Activated CD4-positive, alpha-beta T cell treated with anti-CD3 and anti-CD28 coated beads for 4 hours (primary cell): ENCODE measurements at regions not wholly inside any gene's neighbourhood (a gene's known extent, or its start where the extent isn't known, plus 50 kb on each side); places are given as distances from the start of the nearest gene placed in this dataset.

ENCODE experiments used
- DNase-seq, 2 donors: peaks; one replicate each; pipeline ENCODE4 v3.0.0-alpha.2; 2020

DNA sequence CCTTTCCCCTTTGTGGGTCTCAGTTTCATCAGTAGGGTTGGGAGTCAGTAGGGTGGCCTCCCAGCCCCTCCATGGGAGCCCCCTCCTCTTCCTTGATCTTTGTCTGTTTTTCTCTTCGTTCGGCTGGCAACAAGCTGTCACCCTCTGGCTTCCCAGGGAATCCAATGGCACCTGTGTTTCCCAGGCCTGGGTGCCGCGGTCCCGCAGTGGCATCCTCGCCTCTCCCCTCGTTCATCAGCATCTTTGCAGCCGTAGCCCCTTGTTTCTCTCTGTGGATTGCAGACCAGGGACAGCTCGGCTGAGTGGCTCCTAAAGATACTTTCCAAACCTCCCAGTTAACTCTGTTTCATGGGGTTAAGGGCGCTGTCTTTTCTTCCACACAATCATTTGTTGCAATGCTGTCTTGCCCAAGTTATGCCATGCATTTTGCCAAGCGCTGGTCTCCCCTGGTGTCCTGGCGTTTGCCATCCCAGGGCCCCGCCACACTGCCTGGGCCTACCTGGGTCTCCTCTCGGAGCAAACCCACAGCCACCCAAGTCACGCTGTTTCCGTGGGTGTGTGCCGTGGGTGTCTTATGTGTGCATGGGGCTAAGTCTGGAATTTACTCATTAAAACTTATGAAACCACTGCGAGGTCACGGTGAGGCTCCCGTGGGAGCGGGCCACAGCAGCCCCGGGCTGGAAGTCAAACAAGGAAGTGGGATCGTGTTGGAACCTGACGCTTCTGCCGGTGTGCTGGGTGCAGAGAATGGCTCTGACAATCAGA is 189.4 kb upstream of the SHH start:
- no peak for DNase-seq

DNA sequence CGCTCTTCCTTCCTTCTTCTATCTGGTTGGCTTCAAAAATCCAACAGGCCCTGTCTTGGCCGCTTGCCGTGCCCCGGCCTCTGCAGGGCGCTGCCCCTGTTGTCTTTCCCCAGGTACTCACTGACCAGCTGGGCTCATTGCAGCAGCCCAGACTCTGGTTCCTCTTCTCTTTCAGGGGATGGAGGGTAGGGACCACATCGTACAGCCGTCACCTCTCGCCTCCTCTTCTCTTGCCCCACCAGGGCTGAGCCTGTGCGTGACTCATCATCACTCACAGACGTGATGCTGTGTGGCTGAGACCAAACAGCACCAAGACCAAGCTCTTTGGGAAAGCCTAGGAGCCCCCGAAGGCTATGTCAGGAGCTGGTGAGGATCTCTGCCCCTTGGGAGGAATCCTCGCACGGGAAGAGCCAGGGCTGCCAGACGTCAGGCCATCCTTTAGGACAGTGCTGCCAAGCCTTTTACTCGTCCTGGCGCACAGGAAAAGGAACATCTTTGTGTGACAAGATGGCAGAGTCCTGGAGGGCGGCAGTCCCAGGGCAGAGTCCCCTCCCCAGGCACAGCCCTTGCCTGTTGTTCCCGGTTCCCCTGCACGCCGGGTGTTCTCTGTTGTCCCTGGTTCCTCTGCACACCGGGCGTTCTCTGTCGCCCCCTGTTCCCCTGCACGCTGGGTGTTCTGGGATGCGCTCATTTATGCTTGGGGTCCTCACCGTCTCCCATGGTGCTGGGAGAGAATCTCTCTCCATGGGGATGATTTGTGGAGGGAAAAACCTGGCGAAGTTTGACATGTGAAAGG is 188.5 kb upstream of the SHH start:
- no peak for DNase-seq

DNA sequence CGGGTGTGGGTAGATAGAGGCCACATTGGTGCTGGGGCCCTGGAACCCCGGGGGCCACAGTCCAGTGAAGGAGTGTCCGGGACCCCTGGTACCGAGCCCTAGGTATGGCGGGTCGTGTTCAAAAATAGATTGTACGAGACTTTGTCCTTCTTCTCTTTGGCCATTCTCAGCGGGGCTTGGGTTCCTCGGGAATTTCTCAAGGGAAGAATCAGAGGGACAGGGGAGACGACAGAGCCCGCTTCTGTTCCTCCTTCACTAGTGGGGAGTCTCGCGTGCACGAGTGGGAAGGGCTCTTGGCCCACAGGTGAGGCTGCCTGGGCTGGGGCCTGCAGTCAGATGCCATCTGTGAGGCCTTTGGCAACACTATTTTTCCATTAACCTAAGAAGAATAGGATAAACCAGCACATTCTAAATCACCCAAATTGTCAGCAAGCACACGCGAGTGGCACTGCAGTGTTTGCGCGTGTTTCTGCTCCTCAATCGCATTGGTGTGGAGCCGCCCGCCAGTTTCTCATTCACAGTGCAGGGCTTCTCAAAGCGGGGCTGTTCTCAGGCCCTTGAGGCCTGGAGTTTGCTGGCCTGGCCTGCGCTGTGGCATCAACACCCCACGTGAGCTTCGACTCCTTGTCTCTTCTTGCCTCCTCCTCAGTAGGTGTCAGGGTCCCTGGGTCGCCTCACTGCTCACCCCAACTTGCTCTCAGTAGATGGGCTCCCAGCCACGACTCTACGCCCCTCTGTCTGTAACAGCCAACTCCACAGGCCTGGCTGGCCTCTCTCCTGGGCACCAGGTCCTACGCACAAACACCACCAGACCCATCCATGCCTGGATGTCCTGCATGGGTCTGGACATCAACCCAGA is 187.6 kb upstream of the SHH start:
- no peak for DNase-seq

DNA sequence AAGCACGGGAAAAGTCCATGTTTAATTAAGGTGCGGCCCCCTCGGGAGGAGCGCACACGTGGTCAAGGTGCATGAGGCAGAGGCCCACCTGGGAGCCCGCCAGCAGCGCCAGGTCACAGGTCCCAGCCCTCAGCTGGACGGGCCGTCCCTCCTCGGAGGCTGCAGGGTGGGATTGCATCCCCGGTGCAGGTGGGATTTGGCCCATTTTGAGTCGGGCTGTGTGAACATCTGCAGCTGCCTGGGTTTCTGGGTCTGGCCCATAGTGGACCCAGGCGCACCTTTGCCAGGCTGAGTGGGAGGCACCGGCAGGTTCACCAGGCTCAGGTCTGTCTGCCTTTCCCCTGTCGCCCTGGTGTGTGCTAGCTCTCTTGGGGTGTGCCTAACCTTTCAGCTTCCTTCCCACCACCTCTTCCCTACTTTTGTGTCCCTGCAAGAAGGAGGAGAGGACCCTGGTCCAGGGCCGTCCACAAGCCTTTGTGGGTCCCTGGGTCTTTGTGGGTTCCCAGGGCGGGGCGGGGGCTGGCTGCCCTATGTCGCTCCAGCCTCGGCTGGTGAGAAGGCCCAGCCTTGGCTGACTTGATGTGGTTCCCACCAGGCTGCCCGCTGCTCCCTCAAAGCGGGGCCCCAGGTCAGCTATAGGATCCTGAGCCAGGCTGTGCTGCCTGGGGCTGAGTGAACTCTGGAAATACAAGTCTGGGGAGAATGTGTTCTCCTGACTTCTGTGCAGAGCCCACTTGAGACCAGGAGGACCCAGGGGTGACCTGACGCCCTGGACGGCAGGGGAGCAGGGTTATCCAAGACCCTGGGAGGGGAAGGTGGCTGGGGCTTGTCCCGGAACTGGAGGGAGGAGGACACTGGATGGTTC is 186.7 kb upstream of the SHH start:
- no peak for DNase-seq

DNA sequence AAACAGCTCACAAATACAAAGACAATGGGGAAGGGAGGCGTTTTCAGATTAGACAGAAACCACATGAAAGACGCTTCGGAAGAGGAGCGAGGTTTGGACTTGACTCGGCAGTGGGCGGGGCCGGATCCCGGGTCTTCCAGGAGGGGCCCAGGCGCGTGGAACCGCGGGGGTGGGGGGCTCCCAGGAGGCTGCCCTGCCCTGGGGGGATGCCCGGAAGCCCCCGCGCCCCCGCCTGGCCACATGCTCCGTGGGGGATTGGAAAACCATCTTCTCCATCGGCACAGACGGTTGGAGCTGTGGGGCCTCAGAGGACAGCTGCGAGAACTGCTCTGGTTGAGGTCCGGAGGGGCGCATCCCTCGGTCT is 186.0 kb upstream of the SHH start:
- no peak for DNase-seq

DNA sequence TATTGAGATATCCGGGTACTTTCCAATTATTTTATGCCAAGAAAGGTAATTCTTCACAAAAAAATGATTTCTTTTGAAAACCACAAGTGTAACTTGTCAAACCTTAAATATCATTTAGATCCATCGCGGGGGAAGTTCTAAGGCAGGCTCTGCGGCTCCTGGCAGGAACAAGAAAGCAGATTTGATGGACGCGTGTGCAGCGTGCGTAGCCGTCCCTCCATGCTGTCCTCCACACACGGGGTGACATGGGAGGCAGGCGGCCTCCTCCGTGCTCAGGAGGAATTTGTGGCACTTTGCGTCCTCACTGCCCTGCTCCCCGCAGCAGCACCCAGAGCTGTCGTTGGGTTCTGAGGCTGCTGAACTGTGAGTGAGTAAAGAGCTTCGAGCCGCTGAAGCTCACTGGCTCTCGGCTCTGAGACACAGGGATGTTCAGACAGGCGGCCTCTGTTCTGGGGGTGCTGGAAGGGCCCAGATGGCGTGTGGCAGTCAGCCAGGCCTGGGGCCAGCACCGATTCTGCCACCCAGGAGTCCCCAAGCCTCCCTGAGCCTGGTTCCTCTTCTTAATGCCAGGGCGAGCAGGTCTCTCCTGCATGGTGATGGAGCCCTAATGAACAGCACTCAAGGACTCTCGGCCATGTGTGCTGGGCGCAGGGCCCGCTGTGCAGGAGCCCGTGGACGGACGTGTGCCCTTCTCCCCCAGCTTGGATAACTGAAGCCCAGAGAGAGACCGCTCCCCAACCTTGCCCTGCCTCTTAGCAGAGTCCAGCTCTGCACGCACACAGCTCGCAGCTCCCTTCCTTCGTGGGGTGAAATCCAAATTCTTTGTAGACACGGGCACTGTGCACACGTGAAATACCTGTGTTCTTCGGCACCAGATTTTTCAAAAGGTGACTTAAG is 185.4 kb upstream of the SHH start:
- no peak for DNase-seq

DNA sequence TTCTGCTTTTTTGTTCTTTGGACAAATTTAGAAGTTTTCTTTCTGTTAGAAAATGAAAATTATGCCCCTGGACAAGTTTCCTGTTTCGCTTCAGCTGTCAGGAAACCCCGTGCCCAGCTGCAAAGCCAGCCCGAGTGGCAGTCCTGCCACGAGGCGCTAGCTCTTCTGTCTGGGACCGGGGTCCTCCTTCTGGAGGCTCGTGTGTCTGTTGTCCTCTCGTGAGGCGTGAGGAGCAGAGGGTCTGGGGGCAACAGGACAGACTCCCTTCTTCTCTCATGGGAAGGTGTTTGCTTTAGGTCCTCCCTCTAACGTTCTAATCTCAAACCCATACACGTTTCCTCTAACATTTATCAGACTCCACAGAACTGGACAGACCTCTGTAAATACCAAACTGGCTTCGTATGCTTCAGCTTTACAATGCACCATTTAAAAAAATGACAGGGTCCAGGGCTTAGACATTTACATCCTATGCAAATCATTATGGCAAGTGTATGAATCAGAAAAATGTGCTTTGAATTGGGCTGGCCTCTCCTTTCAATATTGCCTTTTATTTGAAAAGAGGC is 184.5 kb upstream of the SHH start:
- DNase-seq, result no peak

DNA sequence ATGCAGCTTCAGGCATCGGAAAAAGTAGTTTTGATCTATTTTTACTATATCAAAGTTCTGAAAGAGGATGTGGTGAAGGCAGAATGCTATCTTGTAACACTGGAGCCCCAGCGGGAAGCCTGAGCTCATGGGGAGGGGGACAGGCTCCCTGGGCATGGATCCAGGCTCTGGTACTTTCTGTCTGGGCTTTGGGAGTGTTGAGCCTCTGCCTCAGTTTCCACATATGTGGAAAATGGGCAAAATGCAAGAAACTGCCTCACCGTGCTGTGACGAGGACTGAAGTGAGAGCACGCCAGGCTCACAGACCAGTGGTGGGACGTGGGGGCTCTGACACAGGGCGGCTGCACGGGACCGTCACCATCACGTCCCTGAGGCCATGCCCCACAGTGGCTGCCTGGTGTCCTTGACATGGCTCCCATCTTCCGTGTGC is 182.9 kb upstream of the SHH start:
- no peak for DNase-seq

DNA sequence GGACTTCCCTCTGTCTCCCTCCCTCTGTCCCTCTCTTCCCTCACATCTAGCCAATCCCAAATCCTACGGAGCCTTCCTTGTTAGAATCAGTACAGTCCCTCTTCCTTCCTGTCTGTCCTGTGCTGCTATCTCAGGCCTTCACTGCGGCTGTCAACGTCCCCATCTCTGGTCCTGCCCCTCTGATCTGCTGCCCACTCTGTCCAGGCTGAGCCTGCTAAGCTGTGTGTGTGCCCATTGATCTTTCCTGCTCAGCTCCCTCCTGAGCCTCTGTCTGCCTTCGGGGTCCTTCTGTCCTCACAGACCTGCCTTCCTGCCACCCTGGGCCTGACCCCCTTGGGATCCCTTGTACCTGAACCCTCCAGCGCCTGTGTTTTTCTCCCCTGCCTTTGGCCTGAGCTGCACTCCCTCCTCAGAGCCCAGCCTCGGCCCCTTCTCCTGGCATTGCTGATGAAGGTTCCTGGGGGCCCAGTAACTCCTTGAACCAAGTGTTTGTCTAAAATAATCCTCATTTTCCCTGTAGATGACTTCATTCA is 182.1 kb upstream of the SHH start:
- DNase-seq, result no peak

DNA sequence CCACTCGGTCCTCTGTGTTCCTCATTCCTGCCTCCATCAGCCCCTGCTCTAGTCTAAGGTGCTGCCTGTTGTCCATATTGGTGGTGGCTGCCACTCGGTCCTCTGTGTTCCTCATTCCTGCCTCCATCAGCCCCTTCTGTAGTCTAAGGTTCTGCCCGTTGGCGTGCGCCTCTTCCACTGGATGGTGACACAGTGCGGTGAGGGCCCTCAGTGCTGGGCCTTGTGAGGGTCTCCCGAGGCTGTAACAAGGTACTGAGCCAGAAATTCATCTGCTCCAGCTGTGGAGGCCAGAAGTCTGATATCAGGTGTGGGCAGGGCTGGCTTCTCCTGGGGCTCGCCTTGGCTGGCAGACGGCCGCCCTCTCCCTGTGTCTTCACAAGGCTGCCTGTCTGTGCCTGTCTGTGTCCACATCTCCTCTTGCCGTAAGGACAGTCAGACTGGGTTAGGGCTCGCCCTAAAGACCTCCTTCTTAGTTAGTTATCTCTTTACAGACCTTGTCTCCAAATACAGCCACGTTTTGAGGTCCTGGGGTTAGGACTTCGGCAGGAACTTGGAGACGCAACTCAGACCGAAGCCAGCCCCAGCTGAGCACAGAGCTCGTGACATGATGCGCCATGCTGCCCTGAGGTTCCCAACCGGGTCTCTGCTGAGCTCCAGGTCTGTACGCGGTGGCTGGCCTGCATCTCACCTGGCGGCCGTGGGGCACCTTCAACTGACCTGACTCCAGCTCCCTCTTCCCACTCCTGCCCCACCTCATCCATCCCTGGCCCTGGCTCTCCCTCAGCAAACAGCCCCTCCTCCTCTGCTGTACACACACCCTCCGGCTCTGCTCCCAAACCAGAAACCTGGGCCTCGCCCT is 181.4 kb upstream of the SHH start:
- no peak for DNase-seq

DNA sequence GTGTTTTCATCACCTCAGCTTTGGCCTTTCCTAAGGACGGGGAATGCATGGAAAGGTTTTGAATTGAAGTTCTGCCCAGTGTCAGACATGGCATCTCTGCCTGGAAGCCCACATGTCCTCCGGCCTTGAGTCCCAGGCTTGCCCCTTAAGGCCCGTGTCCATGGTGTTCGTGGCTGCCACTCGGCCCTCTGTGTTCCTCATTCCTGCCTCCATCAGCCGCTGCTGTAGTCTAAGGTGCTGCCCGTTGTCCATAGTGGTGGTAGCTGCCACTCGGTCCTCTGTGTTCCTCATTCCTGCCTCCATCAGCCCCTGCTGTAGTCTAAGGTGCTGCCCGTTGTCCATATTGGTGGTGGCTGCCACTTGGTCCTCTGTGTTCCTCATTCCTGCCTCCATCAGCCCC is 180.7 kb upstream of the SHH start:
- DNase-seq, result no peak

DNA sequence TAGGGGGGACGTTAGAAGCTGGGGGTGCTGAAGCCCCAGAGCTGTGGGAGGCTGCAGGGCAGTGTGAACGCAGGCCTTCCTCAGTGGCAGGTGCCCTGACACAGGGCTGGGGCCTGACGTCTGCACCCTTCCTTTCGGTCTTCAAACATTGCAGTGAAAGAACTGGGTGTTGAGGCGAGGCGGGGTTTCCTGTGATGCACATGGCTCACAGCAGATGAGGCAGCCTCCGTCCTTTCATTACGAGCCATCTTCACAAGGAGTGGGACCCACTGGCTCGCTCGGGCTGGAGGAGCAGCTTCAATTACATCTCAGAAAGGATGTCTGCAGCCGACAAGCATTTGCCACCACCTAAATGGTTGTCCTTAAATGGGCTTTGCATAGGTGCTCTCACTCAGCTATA is 180.3 kb upstream of the SHH start:
- no peak for DNase-seq

DNA sequence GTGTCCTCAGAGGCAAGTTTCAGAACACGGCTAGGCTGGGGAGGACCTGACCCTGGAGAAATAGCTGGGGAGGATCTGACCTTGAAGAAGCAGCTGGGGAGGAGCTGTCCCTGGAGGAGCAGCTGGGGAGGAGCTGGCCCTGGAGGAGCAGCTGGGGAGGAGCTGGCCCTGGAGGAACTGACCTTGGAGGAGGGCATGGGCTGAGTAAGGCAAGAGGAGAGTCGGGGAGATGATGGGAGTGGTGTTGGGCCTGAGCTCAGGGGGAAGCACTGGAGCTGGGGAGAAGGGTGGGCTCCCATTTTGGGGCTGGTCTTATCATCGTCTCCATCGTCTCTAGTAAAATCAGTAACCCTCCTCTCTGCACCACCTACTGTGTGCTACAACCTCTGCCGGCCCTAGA is 179.8 kb upstream of the SHH start:
- DNase-seq, result no peak

DNA sequence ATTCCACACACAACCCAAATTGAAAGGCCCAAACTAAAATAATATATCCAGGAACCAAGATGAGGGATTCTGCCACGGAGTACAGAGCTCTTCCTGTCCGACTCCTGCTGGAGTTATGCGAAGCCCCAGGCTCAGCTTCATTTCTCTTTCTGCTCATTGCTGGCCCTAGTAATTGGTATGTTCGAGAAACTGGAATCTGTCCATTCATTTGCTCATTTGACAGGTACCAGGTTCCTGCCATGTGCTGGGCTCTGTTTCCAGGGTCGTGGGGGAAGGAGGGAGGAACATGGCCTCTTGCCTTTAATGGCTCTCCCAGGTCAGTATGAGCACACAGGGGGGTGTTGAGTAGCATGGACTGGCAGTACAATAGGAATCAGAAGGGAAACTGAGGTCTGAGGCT is 179.2 kb upstream of the SHH start:
- DNase-seq, result no peak

DNA sequence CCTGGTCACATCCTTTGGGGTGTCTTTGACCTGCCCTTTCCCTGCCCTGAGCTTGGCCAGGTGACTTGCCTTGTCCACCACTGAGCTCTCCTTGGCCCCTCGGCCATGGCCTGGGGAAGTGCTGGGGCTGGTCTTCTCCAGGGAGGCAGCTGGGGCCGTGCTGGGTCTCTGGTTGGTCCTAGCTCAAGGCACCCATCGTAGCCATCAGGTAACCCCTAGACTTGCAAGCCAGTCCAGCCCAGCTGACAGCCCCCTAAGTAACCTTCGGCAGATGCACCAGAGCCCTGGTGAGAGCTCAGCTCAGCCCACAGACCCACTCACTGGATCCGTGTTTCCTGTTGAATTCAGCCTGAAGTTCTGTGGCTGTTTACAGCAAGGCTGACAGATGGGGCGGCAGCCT is 176.2 kb upstream of the SHH start:
- DNase-seq, result no peak

DNA sequence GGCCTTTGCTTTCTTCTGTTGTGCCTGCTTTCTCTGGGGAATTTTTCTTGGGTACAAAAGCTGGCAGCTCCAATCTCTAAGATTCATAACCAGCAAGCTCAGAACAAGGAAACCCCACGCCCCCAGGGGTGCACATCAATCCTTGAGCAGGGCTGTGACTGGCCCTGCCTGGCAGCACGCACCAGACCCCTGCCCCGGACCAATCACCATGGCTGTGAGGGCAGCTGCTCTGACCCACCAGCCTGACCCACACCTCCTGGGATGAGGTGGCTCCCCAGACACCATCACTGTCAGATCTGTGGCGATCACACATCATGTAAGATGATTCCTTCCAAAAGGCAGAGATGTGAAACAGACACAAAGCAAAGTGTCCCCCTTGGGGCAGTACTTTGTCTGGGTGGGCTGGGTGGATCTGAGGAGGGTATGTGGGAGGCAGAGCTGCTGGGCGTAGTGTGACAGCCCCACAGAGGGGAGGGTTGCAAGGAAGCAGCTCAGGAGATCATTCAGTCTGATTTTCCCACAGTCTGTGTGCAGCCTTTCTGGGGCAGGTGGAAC is 175.5 kb upstream of the SHH start:
- no peak for DNase-seq

DNA sequence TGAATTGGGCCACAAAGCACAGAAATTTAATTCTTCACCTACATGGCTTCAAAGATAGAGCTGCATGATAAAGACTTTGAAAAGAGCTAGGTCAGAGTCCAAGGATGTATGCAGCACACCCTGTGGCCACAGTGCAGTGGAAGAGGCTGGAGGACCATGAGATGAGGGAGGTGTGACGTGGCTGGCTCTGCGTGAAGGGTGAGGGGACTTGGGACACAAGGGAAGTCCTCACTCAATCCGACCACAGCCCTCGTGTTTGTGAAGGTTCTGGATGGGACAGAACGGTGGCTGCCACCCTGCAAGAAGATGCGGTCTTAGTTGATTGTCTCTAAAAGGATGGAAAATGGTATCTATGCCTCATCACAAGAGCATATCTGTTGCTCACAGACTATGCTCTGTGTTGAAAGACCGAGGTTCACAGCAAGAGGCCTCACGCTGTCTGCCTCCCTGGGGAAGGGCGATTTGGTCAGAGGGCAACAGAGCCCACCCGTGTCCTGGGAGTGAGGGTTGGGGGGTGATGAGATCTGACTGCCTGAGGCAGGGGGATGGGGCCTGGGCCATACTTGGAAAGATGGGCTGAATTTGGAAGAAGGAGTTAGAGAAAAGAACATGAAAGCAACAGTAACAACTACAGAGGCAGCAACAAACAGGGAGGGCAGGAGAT is 174.4 kb upstream of the SHH start:
- DNase-seq, result no peak

DNA sequence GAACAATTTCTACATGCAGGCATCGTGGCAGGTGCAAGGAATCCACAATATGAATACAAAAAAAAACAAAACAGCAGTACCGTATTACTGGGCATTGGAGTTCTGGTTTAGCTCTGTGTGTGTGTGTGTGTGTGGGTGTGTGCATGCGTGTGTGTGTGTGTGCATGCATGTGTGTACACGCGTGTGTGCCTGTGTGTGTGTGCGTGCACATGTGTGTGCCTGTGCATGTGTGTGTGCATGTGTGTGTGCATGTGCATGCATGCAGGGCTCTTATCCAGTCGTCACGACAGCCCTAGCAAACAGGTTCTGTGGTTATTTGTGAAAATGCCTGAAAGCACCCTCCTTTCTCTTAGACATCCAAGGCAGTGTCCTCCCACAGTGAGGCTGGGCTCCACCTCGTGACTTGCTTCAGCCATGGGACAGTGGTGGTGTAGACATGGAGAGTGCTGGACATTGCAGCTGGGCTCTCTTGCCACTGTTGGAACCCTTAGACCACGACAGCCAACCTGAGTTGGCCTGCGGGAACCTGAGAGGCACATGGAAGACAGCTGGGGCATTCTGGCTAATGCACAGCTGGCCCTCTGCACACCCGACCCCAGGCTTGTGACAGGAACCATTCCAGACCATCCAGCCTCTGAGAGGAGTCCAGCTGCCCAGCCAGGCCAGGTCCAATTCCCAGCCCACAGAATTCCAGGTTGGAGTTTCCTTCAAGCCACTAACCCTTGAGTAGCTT is 173.4 kb upstream of the SHH start:
- DNase-seq, result no peak
